ENCODE measurements at regions not wholly inside any gene's neighbourhood (a gene's known extent, or its start where the extent isn't known, plus 50 kb on each side); places are given as distances from the start of the nearest gene placed in this dataset.

- Histone ChIP-seq H3K4me3 (IDR thresholded peaks at IDR 0.05; ENCODE audit: insufficient read depth, low read depth, low read length) (no peak overlapping the region), H3K9ac (no peak overlapping the region), H3K27me3 (ENCODE audit: insufficient read depth, low read depth) (no peaks in the 10 kb centered on the region)
Measured at GRCh38 chr12:13465635-13466034, 269.1 kb downstream of the EMP1 start.

DNA sequence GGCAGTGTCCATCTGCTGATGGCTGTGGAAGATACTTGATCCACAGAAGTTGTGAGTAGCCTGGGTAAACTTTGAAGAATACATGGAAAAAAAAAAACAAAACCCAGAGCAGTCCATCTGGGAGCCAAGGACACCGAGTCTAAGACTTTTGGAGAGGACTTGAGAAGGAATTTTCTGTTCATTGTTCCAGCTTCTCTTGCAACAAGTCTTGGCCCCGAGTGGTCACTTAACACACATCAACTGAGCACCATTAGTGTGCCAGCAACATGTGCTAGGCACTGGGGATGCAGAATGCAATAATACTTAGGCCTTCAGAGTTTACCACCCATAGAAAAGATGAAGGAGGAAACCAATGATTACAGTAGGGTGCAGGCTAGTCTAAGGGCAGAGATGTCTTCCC, 266.7 kb downstream of the EMP1 start:
- no peak overlapping the region for H2AFZ ChIP-seq (ENCODE audit: low read depth)
- TF ChIP-seq, protein P1, sequence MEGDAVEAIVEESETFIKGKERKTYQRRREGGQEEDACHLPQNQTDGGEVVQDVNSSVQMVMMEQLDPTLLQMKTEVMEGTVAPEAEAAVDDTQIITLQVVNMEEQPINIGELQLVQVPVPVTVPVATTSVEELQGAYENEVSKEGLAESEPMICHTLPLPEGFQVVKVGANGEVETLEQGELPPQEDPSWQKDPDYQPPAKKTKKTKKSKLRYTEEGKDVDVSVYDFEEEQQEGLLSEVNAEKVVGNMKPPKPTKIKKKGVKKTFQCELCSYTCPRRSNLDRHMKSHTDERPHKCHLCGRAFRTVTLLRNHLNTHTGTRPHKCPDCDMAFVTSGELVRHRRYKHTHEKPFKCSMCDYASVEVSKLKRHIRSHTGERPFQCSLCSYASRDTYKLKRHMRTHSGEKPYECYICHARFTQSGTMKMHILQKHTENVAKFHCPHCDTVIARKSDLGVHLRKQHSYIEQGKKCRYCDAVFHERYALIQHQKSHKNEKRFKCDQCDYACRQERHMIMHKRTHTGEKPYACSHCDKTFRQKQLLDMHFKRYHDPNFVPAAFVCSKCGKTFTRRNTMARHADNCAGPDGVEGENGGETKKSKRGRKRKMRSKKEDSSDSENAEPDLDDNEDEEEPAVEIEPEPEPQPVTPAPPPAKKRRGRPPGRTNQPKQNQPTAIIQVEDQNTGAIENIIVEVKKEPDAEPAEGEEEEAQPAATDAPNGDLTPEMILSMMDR (conservative IDR thresholded peaks at IDR 0.05; ENCODE audit: low read depth, low read length): no peak
- no peaks in the 10 kb centered on the region for H3K4me1 ChIP-seq (ENCODE audit: low read depth, poor library complexity, severe bottlenecking)
- H3K9ac ChIP-seq: no peak overlapping the region
- H3K79me2 ChIP-seq (ENCODE audit: insufficient read depth, low read depth): no peaks in the 10 kb centered on the region
- no peaks in the 10 kb centered on the region for H3K36me3 ChIP-seq (ENCODE audit: insufficient read depth)
- no peaks in the 10 kb centered on the region for H3K27me3 ChIP-seq (ENCODE audit: insufficient read depth, low read depth)
- H3K4me2 ChIP-seq: no peak overlapping the region
- no peak overlapping the region for H3K27ac ChIP-seq
- no peaks in the 10 kb centered on the region for H4K20me1 ChIP-seq (ENCODE audit: insufficient read depth)
- no peak overlapping the region for H3K4me3 ChIP-seq (IDR thresholded peaks at IDR 0.05; ENCODE audit: insufficient read depth, low read depth, low read length)

More at GRCh38 chr12:13465635-13466034, 269.1 kb downstream of the EMP1 start:
- Histone ChIP-seq H3K27ac (no peak overlapping the region), H3K4me1 (ENCODE audit: low read depth, poor library complexity, severe bottlenecking) (no peaks in the 10 kb centered on the region), H2AFZ (ENCODE audit: low read depth) (no peak overlapping the region), H4K20me1 (ENCODE audit: insufficient read depth) (no peaks in the 10 kb centered on the region), H3K36me3 (ENCODE audit: insufficient read depth) (no peaks in the 10 kb centered on the region), H3K4me2 (no peak overlapping the region), H3K79me2 (ENCODE audit: insufficient read depth, low read depth) (no peaks in the 10 kb centered on the region)
- TF ChIP-seq, protein P1 (conservative IDR thresholded peaks at IDR 0.05; ENCODE audit: low read depth, low read length): no peak

GRCh38 chr12:13462450-13462849, 265.9 kb downstream of the EMP1 start:
- H3K79me2 ChIP-seq (ENCODE audit: insufficient read depth, low read depth): no peaks in the 10 kb centered on the region
- H2AFZ ChIP-seq (ENCODE audit: low read depth): no peak overlapping the region
- no peaks in the 10 kb centered on the region for H3K27me3 ChIP-seq (ENCODE audit: insufficient read depth, low read depth)
- no peaks in the 10 kb centered on the region for H4K20me1 ChIP-seq (ENCODE audit: insufficient read depth)
- no peak overlapping the region for H3K4me3 ChIP-seq (IDR thresholded peaks at IDR 0.05; ENCODE audit: insufficient read depth, low read depth, low read length)
- no peak overlapping the region for H3K4me2 ChIP-seq
- H3K4me1 ChIP-seq (ENCODE audit: low read depth, poor library complexity, severe bottlenecking): no peaks in the 10 kb centered on the region
- no peak overlapping the region for H3K9ac ChIP-seq
- TF ChIP-seq, protein P1 (conservative IDR thresholded peaks at IDR 0.05; ENCODE audit: low read depth, low read length): no peak
- no peak overlapping the region for H3K27ac ChIP-seq
- H3K36me3 ChIP-seq (ENCODE audit: insufficient read depth): no peaks in the 10 kb centered on the region

- H3K9ac ChIP-seq: no peak overlapping the region
Measured at GRCh38 chr12:13455778-13456144, 259.2 kb downstream of the EMP1 start.

More at GRCh38 chr12:13455778-13456144, 259.2 kb downstream of the EMP1 start:
- Histone ChIP-seq H3K79me2 (ENCODE audit: insufficient read depth, low read depth) (no peaks in the 10 kb centered on the region), H4K20me1 (ENCODE audit: insufficient read depth) (no peaks in the 10 kb centered on the region), H3K27ac (no peak overlapping the region), H2AFZ (ENCODE audit: low read depth) (no peak overlapping the region), H3K27me3 (ENCODE audit: insufficient read depth, low read depth) (no peaks in the 10 kb centered on the region), H3K4me3 (IDR thresholded peaks at IDR 0.05; ENCODE audit: insufficient read depth, low read depth, low read length) (no peak overlapping the region), H3K4me1 (ENCODE audit: low read depth, poor library complexity, severe bottlenecking) (no peaks in the 10 kb centered on the region), H3K4me2 (no peak overlapping the region), H3K36me3 (ENCODE audit: insufficient read depth) (no peaks in the 10 kb centered on the region)
- TF ChIP-seq, protein P1 (conservative IDR thresholded peaks at IDR 0.05; ENCODE audit: low read depth, low read length): no peak
